Ascending aorta (tissue), 2 donors: ENCODE measurements at regions not wholly inside any gene's neighbourhood (a gene's known extent, or its start where the extent isn't known, plus 50 kb on each side); places are given as distances from the start of the nearest gene placed in this dataset.

Experiments
- DNase-seq, 2 donors: peaks; one replicate each; pipeline ENCODE4 v3.0.0-alpha.2; 2019; ENCODE audit warnings: low spot score in 2 of 2
- H3K27ac ChIP-seq, 2 donors: fragments of 200-600 bp; sonication (generic); one replicate each; pipeline ENCODE4 v1.5.1; 2016 to 2017; ENCODE audit warnings: mild to moderate bottlenecking in 1 of 2
- H3K27me3 ChIP-seq: fragments of 200-600 bp; sonication (generic); one replicate; pipeline ENCODE4 v1.5.1; 2017
- H3K36me3 ChIP-seq, 2 donors: fragments of 200-600 bp; sonication (generic); one replicate each; pipeline ENCODE4 v1.5.1; 2016
- H3K4me1 ChIP-seq, 2 donors: fragments of 200-600 bp; sonication (generic); one replicate each; pipeline ENCODE4 v1.5.1; 2016 to 2017; ENCODE audit warnings: mild to moderate bottlenecking in 1 of 2
- H3K4me3 ChIP-seq, 2 donors: fragments of 200-600 bp; sonication (generic); one replicate each; pipeline ENCODE4 v1.5.1; 2016 to 2017; ENCODE audit warnings: mild to moderate bottlenecking in 1 of 2
- H3K9me3 ChIP-seq, 2 donors: fragments of 200-600 bp; sonication (generic); one replicate each; pipeline ENCODE4 v1.5.1; 2016
- intact Hi-C: fragments of 100-400 bp; cut with DNase I; formaldehyde crosslinking; loops from one replicate; pipeline ENCODE4 v1.15.1; 2023
- TF ChIP-seq, protein P1 (sequence below), 3 experiments: fragments of 200-600 bp in 2 of 3; fragments of 450-650 bp in 1 of 3; sonication (generic) in 2 of 3; IDR thresholded peaks; one replicate each; pipeline ENCODE4 v1.5.1; 2016 to 2019; ENCODE audit warnings: antibody characterized with exemption in 3 of 3, mild to moderate bottlenecking in 1 of 3, moderate library complexity in 1 of 3

DNA sequence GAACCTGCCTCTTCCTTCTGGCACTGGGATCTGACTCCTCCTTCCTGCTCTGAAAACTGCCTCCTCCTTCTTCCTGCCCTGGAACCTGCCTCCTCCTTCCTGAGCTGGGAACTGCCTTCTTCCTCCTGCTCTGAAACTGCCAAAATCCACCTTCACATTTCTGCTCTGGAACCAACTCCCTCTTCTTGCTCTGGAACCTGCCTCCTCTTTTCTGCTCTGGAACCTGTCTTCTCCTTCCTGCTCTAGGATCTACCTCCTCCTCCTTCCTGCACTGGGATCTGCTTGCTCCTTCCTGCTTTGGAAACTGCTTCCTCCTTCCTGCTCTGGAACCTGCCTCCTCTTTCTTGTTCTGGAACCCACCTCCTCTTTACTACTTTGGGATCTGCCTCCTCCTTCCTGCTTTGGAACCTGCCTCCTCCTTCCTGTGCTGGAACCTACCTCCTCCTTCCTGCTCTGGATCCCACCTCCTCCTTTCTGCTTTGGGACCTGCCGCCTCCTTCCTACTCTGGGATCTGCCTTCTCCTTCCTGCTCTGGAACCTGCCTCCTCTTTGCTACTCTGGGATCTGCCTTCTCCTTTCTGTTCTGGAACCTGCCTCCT lies 315.5 kb downstream of the PRL start:
- Histone ChIP-seq H3K27ac (no peak overlapping the region), H3K36me3 (peaks cover 0 to 3% of the 10 kb centered on the region in 2 donors), H3K4me3 (no peak overlapping the region), H3K4me1 (no peaks in the 10 kb centered on the region), H3K27me3 (no peaks in the 10 kb centered on the region), H3K9me3 (no peaks in the 10 kb centered on the region)
- intact Hi-C loops = no loop called here
- DNase-seq = no peak
- TF ChIP-seq, protein P1, sequence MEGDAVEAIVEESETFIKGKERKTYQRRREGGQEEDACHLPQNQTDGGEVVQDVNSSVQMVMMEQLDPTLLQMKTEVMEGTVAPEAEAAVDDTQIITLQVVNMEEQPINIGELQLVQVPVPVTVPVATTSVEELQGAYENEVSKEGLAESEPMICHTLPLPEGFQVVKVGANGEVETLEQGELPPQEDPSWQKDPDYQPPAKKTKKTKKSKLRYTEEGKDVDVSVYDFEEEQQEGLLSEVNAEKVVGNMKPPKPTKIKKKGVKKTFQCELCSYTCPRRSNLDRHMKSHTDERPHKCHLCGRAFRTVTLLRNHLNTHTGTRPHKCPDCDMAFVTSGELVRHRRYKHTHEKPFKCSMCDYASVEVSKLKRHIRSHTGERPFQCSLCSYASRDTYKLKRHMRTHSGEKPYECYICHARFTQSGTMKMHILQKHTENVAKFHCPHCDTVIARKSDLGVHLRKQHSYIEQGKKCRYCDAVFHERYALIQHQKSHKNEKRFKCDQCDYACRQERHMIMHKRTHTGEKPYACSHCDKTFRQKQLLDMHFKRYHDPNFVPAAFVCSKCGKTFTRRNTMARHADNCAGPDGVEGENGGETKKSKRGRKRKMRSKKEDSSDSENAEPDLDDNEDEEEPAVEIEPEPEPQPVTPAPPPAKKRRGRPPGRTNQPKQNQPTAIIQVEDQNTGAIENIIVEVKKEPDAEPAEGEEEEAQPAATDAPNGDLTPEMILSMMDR (IDR thresholded peaks at IDR 0.05) = no peak

DNA sequence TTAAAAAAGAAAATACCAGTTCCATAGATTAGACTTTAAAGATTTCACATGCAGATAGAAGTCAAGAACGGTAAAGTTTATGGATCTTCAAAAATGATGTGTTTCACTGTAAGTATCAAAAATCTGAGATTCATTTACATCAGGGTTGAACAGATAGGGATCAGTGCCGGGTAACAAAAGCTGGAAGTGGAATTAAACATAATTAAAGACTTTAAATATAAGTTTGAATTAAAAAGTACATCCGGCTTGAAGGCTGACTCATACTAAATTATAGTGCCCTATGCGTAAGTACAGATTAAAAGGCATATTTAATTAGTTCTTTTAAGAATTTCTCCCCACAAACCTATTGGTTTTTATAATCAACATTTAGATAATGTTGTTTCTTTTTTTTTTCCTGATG lies 312.7 kb downstream of the PRL start:
- no peak overlapping the region for H3K4me3 ChIP-seq
- H3K36me3 ChIP-seq = peaks cover 0 to 3% of the 10 kb centered on the region in 2 donors
- intact Hi-C loops = no loop called here
- TF ChIP-seq, protein P1 (IDR thresholded peaks at IDR 0.05) = no peak
- DNase-seq = no peak
- no peak overlapping the region for H3K27ac ChIP-seq
- no peaks in the 10 kb centered on the region for H3K9me3 ChIP-seq
- no peaks in the 10 kb centered on the region for H3K27me3 ChIP-seq
- peaks cover 0 to 9% of the 10 kb centered on the region in 2 donors for H3K4me1 ChIP-seq

DNA sequence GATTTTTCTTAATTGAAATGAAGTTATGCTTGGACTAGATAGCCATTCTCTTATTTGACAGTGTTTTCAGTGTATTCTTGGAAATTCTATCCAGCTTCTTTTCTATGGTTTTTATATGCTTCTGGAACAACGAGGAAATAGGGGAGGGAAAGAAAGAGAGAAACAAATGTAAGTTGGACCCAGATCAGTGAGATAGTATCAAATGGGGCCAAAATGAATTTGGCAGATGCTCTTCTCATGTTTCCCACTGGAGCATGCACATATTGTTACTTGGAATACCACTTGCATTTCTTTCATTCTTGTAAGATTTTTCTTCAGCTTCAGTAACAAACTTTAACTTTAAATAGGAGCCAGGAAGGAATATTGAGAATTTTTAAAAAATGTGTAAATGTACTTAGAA lies 312.3 kb downstream of the PRL start:
- intact Hi-C loops = no loop called here
- Histone ChIP-seq H3K36me3 (peaks cover 0 to 3% of the 10 kb centered on the region in 2 donors), H3K4me3 (no peak overlapping the region), H3K27ac (no peak overlapping the region), H3K27me3 (no peaks in the 10 kb centered on the region), H3K9me3 (no peaks in the 10 kb centered on the region), H3K4me1 (peaks cover 0 to 9% of the 10 kb centered on the region in 2 donors)
- TF ChIP-seq, protein P1 (IDR thresholded peaks at IDR 0.05) = no peak
- DNase-seq = no peak

DNA sequence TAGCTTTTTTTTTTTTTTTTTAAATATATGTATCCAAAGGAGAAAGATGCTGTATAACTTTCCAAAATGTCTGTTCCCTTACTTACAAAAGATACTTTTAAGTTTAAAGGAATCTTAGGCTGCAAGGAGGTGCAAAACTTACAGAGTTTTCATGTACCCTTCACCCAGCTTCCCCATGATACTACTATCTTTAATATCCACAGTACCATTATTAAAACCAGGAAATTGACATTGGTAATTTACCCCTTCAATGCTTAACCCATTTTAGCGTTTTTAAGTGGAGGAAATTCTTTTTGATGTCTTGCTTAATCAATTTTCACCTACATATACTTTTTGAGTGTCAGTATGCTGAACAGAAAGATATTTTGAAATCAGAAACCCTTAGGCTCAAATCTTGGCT lies 310.9 kb downstream of the PRL start:
- no peak overlapping the region for H3K27ac ChIP-seq
- no peaks in the 10 kb centered on the region for H3K36me3 ChIP-seq
- TF ChIP-seq, protein P1 (IDR thresholded peaks at IDR 0.05) = no peak
- H3K9me3 ChIP-seq = no peaks in the 10 kb centered on the region
- no peak for DNase-seq
- no peak overlapping the region for H3K4me3 ChIP-seq
- H3K27me3 ChIP-seq = no peaks in the 10 kb centered on the region
- intact Hi-C loops = no loop called here
- peaks cover 0 to 9% of the 10 kb centered on the region in 2 donors for H3K4me1 ChIP-seq

DNA sequence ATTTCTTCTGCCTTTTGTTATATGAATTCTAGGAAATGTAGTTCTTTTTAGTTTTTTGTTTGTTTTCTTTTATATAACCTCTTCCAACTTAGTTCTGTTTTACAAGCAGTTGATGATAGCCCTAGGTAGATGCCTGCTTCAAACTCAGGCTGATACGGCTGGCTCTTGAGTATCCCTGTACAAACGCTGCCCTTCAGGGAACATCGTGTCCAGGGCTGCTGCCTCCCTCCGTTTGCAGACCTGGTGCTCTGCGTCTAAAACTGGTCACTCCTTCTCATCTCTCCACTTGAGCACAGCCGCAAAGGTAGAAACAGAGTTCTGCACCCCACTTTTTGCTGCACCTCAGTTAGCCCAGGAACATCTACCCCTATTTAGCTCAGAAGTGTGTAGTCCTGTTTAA lies 310.1 kb downstream of the PRL start:
- Histone ChIP-seq H3K27ac (peak overlapping the region; percentile 60 to 70), H3K27me3 (no peaks in the 10 kb centered on the region), H3K4me1 (peaks cover 0 to 9% of the 10 kb centered on the region in 2 donors), H3K36me3 (no peaks in the 10 kb centered on the region), H3K4me3 (no peak overlapping the region), H3K9me3 (no peaks in the 10 kb centered on the region)
- intact Hi-C loops = no loop called here
- DNase-seq = no peak
- TF ChIP-seq, protein P1 (IDR thresholded peaks at IDR 0.05) = no peak
